Activated CD4-positive, CD25-positive, alpha-beta regulatory T cell treated with anti-CD3 and anti-CD28 coated beads, Interleukin-2, amount 50 U/mL, for 72 hours (primary cell): ENCODE measurements at regions not wholly inside any gene's neighbourhood (a gene's known extent, or its start where the extent isn't known, plus 50 kb on each side); places are given as distances from the start of the nearest gene placed in this dataset.

Source experiments
- DNase-seq: peaks from one replicate; pipeline ENCODE4 v3.0.0; 2021

GRCh38 chr6:1485678-1486077, 96.3 kb downstream of the FOXF2 start:
- DNase-seq, result no peak

DNA sequence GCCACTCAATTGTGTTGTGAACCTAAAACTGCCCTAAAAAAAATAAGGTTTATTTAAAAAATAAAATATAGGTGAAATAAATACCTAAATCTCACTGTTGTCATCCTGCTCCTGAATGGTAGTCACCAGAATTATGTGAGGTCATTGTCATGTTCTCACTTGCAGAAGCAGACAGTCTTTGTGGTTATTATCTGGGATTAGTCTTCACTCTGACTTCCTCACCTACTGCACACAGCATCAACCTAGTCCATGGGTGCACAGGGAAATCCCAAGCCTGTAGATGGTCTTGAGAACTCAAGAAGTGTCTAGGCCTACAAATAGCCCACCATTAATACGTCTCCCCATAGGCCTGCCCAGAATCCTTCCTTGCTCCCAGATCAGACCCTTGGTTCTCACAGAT, 97.0 kb downstream of the FOXF2 start:
- DNase-seq, result no peak

- DNase-seq, result no peak
These were observed 97.9 kb downstream of the FOXF2 start for GRCh38 chr6:1487239-1487638.

- no peak for DNase-seq
These were observed 101.6 kb downstream of the FOXF2 start for GRCh38 chr6:1491025-1491424.

- DNase-seq, result no peak
These were observed 102.4 kb downstream of the FOXF2 start for GRCh38 chr6:1491591-1492319.

- no peak for DNase-seq
These were observed 105.3 kb downstream of the FOXF2 start for GRCh38 chr6:1494671-1495070.

GRCh38 chr6:1495344-1495743, 106.0 kb downstream of the FOXF2 start:
- DNase-seq, result no peak

DNA sequence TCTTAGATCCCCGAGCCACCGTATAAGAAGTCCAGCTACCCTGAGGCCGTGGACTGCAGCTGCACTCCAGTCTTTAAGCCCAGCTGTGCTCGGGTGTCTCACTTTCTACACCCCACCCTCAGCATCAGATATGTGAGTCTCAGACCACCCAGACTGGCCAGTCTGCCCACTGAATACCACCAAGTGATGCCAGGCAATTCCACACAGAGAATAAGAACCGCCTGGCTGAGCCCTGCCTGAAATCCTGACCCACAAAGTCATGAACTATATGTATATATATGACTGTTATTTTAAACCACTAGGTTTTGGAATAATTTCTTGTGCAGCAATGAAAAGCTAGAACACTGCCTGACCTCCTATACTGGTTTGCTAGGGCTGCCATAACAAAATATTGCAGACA, 106.7 kb downstream of the FOXF2 start:
- no peak for DNase-seq

DNA sequence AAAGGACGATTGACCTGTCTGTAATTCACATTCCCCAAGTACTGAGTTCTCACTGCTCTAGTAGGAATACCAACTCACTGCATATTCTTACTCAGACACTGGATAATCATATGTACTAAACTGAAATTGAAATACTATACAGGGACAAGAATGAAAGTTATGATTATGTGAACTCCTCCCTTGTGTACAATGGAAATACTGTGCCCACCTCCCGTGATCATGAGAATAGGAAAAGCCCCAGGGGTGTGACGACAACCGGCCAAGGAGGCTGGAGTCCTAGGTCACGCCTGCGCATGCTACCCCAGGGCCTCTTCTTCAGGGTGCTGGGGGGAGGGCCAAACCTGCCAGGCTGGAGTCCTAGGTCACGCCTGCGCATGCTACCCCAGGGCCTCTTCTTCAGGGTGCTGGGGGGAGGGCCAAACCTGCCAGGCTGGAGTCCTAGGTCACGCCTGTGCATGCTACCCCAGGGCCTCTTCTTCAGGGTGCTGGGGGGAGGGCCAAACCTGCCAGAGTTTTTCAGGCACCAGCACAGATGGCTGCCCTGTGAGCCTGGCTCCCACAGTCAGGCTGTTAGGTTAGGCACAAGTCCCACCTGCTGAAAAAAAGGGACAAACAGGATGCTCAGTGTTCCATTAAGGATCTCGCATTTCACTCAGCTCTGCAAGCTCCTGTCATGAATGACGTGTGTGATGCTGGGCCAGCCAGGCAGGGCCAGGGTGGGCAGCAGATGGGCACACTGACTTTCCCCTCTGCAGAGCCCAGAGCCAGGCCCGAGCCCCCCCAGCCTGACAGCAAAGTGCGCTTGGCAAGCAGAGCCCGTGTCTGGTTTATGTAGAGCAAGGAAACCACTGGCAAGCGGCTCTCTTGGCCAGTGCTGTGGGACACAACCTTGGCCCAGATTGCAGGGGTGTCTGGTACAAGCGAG, 107.7 kb downstream of the FOXF2 start:
- DNase-seq, result no peak

- DNase-seq, result no peak
These were observed 108.4 kb downstream of the FOXF2 start for GRCh38 chr6:1497761-1498105.

DNA sequence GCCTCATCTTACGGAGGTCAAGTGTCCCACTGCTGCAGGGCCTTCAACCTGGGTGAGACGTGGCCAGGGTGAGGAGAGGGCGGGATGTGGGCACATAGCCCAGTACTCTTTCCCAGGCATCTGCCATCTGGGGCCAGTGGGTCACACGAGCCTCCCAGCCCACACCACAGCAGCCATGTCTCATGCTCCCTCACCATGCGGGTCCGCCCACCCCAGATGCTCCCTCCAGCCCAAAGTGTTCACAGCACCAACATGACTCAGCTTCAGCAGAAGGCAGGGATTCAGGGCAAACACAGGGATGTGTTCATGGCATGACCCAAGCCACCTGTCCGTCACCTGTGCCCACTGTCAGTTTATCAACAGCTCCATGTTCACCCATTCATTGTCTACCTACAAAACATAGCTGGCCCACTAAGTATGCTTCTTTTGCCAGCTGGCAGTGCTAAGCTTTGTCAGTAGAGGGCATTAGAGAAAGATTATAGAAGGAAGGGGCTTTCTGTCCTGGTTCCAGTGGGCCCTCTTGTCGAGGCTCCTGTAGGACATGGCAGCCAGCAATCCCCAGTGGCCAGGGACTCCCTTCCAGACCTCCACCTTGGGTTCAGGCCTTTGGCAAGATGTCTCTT, 109.2 kb downstream of the FOXF2 start:
- no peak for DNase-seq

DNA sequence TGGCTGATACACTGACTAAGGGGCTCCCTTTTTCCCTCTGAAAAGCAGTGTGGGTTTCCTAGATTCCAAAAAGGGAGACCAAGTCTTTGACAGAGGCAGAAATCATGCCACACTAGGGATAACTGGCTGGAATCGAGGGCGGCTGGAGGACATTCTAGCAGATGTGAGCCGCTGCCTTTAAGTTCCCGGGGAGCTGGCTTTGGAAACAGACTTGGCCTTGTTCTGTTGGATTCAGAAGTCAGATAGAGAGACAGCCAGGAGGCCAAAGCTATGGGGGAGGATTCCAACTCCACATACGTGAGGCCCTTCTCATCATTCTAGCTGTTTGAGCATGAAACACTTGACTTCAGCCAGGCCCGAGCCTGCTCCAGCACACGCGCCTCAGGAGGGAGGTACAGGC, 109.9 kb upstream of the FOXC1 start:
- no peak for DNase-seq

- DNase-seq, result no peak
These were observed 108.8 kb upstream of the FOXC1 start for GRCh38 chr6:1500913-1501312.

GRCh38 chr6:1502041-1502440, 107.7 kb upstream of the FOXC1 start:
- DNase-seq, result no peak

DNA sequence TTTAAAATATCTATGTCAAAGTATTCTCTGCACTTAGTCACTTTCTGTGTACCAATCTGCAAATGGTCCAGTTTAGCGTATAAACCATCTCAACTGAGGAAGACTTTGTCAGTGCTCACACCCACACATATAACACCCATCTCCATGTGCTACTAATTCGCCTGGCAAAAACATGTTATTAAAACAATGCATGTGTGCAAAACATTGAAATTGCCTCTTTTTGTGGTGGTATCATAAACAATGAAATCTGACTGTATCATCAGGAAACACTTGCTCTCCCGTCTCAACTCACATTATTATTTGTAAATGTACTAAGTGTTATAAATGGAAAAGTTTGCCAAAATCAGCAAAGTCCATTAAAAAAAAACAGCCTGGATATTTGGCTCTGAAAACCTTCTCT, 105.9 kb upstream of the FOXC1 start:
- no peak for DNase-seq

DNA sequence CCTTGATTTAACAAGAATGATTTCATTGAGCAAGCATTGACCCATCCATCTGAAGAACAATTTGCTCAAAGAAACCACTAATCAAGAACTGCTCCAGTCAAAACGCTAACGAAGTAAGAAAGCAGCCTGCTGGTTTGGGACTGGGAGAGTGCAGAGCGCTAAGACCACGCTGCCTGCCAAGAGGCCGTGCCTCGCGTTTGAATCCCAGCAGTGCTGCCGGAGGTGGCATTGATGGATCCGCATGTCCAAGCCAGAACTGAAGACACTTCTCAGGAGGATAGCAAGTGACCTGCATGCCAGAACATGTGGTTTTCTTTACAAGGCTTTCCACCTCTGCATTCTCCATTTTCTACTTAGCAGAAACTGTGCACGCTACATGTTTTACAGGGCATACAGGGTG, 105.2 kb upstream of the FOXC1 start:
- DNase-seq, result no peak

GRCh38 chr6:1507251-1507650, 102.5 kb upstream of the FOXC1 start:
- DNase-seq, result no peak

- no peak for DNase-seq
These were observed 100.5 kb upstream of the FOXC1 start for GRCh38 chr6:1509241-1509640.

- DNase-seq, result no peak
These were observed 99.5 kb upstream of the FOXC1 start for GRCh38 chr6:1510239-1510638.

GRCh38 chr6:1513215-1513780, 96.4 kb upstream of the FOXC1 start:
- no peak for DNase-seq

GRCh38 chr6:1514078-1514477, 95.6 kb upstream of the FOXC1 start:
- DNase-seq, result no peak

DNA sequence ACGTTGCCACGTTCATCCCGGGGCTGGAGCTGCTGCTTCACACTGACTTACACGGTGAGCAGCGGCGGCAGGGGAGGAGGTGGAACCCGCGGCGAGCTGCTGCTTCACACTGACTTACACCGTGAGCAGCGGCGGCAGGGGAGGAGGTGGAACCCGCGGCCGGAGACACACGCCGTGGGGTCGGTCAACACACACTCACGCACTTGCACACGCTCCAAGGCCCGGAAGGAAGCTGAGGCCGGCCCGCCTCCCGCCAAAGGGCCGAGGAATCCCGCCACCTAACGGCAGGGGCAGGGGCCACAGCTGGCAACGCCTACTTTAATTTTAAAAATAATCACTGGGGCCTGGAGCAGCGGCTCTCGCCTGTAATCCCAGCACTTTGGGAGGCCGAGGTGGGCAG, 94.4 kb upstream of the FOXC1 start:
- no peak for DNase-seq

DNA sequence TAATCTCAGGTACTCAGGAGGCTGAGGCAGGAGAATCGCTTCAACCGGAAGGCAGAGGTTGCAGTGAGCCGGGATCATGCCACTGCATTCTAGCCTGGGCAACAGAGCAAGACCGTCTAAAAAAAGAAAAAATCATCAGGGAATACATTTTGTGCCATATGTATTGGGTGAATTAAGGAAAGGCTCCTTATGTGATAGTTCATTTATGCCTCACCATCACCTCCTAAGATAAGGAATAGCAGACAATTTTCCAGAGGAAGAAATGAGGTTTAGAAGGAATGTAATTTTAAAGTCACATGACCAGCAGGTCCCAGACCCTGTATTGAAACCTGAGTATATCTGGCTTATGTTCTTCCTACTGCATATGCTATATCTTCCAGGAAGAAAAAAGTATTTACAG, 93.9 kb upstream of the FOXC1 start:
- DNase-seq, result no peak
